ENCODE measurements at regions not wholly inside any gene's neighbourhood (a gene's known extent, or its start where the extent isn't known, plus 50 kb on each side); places are given as distances from the start of the nearest gene placed in this dataset.
"Not testable (repeated sequence)": the region's sequence is repeated elsewhere in the genome, so short reads cannot be mapped to it uniquely, and the experiment has no call there.

DNA sequence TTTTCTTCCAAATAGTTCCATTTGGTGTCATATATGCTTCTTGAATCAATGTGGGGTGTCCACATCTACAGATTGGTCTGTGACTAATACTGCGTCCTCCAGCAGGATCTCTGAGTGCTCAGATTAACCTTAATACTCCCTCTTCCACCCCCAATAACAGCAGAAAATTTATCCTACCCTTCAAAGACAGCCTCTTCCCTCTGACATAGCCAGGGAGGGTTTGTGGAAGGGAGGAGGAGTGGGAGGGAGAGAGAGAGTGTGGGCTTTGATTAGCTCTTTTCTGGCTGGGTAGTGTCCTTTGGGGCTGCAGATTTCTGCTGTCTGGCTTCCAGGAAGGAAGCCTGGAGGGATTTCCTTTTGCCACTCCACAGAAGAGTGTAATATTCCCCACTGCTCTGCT is 220.7 kb downstream of the TTC6 start:
- Histone ChIP-seq H3K4me3 (ENCODE audit: insufficient read depth in 1 of 2, low read depth in 1 of 2, low read length in 2 of 2) (no peak overlapping the region), H4K8ac (ENCODE audit: low read length) (no peak overlapping the region), H3K36me3 (ENCODE audit: control insufficient read depth in 1 of 2, insufficient read depth in 2 of 2, low read depth in 1 of 2, low read length in 2 of 2) (no peaks in the 10 kb centered on the region), H2BK12ac (ENCODE audit: low read length in 2 of 2) (peak overlapping the region in 1 of 2 experiments; percentile 16), H2BK15ac (ENCODE audit: low read depth, poor library complexity, severe bottlenecking) (no peak overlapping the region), H3K9ac (ENCODE audit: low read length) (no peak overlapping the region), H2AK5ac (ENCODE audit: low read length, severe bottlenecking) (no peak overlapping the region), H3K4ac (ENCODE audit: low read depth in 1 of 2, low read length in 2 of 2) (no peak overlapping the region), H3K23ac (ENCODE audit: low read length in 2 of 2) (no peak overlapping the region), H3K4me2 (ENCODE audit: low read length, poor library complexity, severe bottlenecking) (no peak overlapping the region), H3K18ac (ENCODE audit: low read depth in 1 of 2, low read length in 2 of 2) (peak overlapping the region in 1 of 2 experiments; percentile 40), H3K9me3 (ENCODE audit: control insufficient read depth, low read length) (no peaks in the 10 kb centered on the region), H3K4me1 (ENCODE audit: control insufficient read depth, insufficient read depth, low read depth, low read length) (no peaks in the 10 kb centered on the region), H3K27me3 (ENCODE audit: control insufficient read depth in 1 of 2, insufficient read depth in 1 of 2, low read length in 2 of 2) (no peaks in the 10 kb centered on the region), H3K27ac (ENCODE audit: low read length, poor library complexity, severe bottlenecking) (no peak overlapping the region), H2AFZ (ENCODE audit: low read depth, low read length) (no peak overlapping the region), H3K79me1 (replicated peaks; ENCODE audit: low read length, poor library complexity, severe bottlenecking) (no peaks in the 10 kb centered on the region), H3K14ac (ENCODE audit: low read length in 2 of 2) (no peak overlapping the region), H2BK120ac (ENCODE audit: low read depth, low read length) (no peak overlapping the region), H2BK5ac (ENCODE audit: low read depth, low read length, poor library complexity, severe bottlenecking) (no peak overlapping the region), H4K91ac (ENCODE audit: low read length) (no peak overlapping the region)
- DNase-seq, result no peak
- WGBS, result no CpG with 5 or more reads among the region's 1 CpG

GRCh38 chr14:37816743-37817295 is 221.4 kb downstream of the TTC6 start:
- no peak overlapping the region for H2BK12ac ChIP-seq (ENCODE audit: low read length in 2 of 2)
- no peaks in the 10 kb centered on the region for H3K9me3 ChIP-seq (ENCODE audit: control insufficient read depth, low read length)
- no peak overlapping the region for H3K27ac ChIP-seq (ENCODE audit: low read length, poor library complexity, severe bottlenecking)
- H3K4me1 ChIP-seq (ENCODE audit: control insufficient read depth, insufficient read depth, low read depth, low read length), result no peaks in the 10 kb centered on the region
- WGBS, result 69% methylated on average over 2 of the region's 4 CpGs
- no peak overlapping the region for H3K4ac ChIP-seq (ENCODE audit: low read depth in 1 of 2, low read length in 2 of 2)
- H4K91ac ChIP-seq (ENCODE audit: low read length), result no peak overlapping the region
- H3K23ac ChIP-seq (ENCODE audit: low read length in 2 of 2), result no peak overlapping the region
- no peak overlapping the region for H3K4me2 ChIP-seq (ENCODE audit: low read length, poor library complexity, severe bottlenecking)
- H3K79me1 ChIP-seq (replicated peaks; ENCODE audit: low read length, poor library complexity, severe bottlenecking), result no peaks in the 10 kb centered on the region
- no peak overlapping the region for H3K4me3 ChIP-seq (ENCODE audit: insufficient read depth in 1 of 2, low read depth in 1 of 2, low read length in 2 of 2)
- H3K9ac ChIP-seq (ENCODE audit: low read length), result no peak overlapping the region
- H3K27me3 ChIP-seq (ENCODE audit: control insufficient read depth in 1 of 2, insufficient read depth in 1 of 2, low read length in 2 of 2), result no peaks in the 10 kb centered on the region
- no peak overlapping the region for H3K18ac ChIP-seq (ENCODE audit: low read depth in 1 of 2, low read length in 2 of 2)
- H3K36me3 ChIP-seq (ENCODE audit: control insufficient read depth in 1 of 2, insufficient read depth in 2 of 2, low read depth in 1 of 2, low read length in 2 of 2), result no peaks in the 10 kb centered on the region
- no peak overlapping the region for H2BK5ac ChIP-seq (ENCODE audit: low read depth, low read length, poor library complexity, severe bottlenecking)
- H2BK120ac ChIP-seq (ENCODE audit: low read depth, low read length), result no peak overlapping the region
- no peak for DNase-seq
- no peak overlapping the region for H2BK15ac ChIP-seq (ENCODE audit: low read depth, poor library complexity, severe bottlenecking)
- H2AFZ ChIP-seq (ENCODE audit: low read depth, low read length), result no peak overlapping the region
- no peak overlapping the region for H4K8ac ChIP-seq (ENCODE audit: low read length)
- H2AK5ac ChIP-seq (ENCODE audit: low read length, severe bottlenecking), result no peak overlapping the region
- no peak overlapping the region for H3K14ac ChIP-seq (ENCODE audit: low read length in 2 of 2)

- no peak overlapping the region for H2AK5ac ChIP-seq (ENCODE audit: low read length, severe bottlenecking)
- H3K36me3 ChIP-seq (ENCODE audit: control insufficient read depth in 1 of 2, insufficient read depth in 2 of 2, low read depth in 1 of 2, low read length in 2 of 2), result no peaks in the 10 kb centered on the region
- DNase-seq, result peak; percentile 70
- no peak overlapping the region for H3K27ac ChIP-seq (ENCODE audit: low read length, poor library complexity, severe bottlenecking)
- no peak overlapping the region for H3K14ac ChIP-seq (ENCODE audit: low read length in 2 of 2)
- no peak overlapping the region for H4K8ac ChIP-seq (ENCODE audit: low read length)
- H3K4me2 ChIP-seq (ENCODE audit: low read length, poor library complexity, severe bottlenecking), result no peak overlapping the region
- H3K4me3 ChIP-seq (ENCODE audit: insufficient read depth in 1 of 2, low read depth in 1 of 2, low read length in 2 of 2), result no peak overlapping the region
- H3K9me3 ChIP-seq (ENCODE audit: control insufficient read depth, low read length), result no peaks in the 10 kb centered on the region
- H3K23ac ChIP-seq (ENCODE audit: low read length in 2 of 2), result no peak overlapping the region
- no peaks in the 10 kb centered on the region for H3K27me3 ChIP-seq (ENCODE audit: control insufficient read depth in 1 of 2, insufficient read depth in 1 of 2, low read length in 2 of 2)
- H2BK12ac ChIP-seq (ENCODE audit: low read length in 2 of 2), result no peak overlapping the region
- peak overlapping the region; percentile 41 for H3K9ac ChIP-seq (ENCODE audit: low read length)
- H2BK15ac ChIP-seq (ENCODE audit: low read depth, poor library complexity, severe bottlenecking), result no peak overlapping the region
- no peak overlapping the region for H2BK5ac ChIP-seq (ENCODE audit: low read depth, low read length, poor library complexity, severe bottlenecking)
- 78% methylated on average over 5 of the region's 8 CpGs for WGBS
- H2AFZ ChIP-seq (ENCODE audit: low read depth, low read length), result no peak overlapping the region
- no peak overlapping the region for H2BK120ac ChIP-seq (ENCODE audit: low read depth, low read length)
- no peak overlapping the region for H3K4ac ChIP-seq (ENCODE audit: low read depth in 1 of 2, low read length in 2 of 2)
- no peak overlapping the region for H4K91ac ChIP-seq (ENCODE audit: low read length)
- no peaks in the 10 kb centered on the region for H3K79me1 ChIP-seq (replicated peaks; ENCODE audit: low read length, poor library complexity, severe bottlenecking)
- H3K4me1 ChIP-seq (ENCODE audit: control insufficient read depth, insufficient read depth, low read depth, low read length), result no peaks in the 10 kb centered on the region
- H3K18ac ChIP-seq (ENCODE audit: low read depth in 1 of 2, low read length in 2 of 2), result no peak overlapping the region
Observed at GRCh38 chr14:37819155-37820015, 224.0 kb downstream of the TTC6 start.

GRCh38 chr14:37820810-37821209 is 225.4 kb downstream of the TTC6 start:
- not testable (repeated sequence) for H3K36me3 ChIP-seq (ENCODE audit: control insufficient read depth in 1 of 2, insufficient read depth in 2 of 2, low read depth in 1 of 2, low read length in 2 of 2); H4K8ac ChIP-seq (ENCODE audit: low read length); H3K9me3 ChIP-seq (ENCODE audit: control insufficient read depth, low read length); H2BK5ac ChIP-seq (ENCODE audit: low read depth, low read length, poor library complexity, severe bottlenecking); H2AK5ac ChIP-seq (ENCODE audit: low read length, severe bottlenecking); H3K4ac ChIP-seq (ENCODE audit: low read depth in 1 of 2, low read length in 2 of 2); H3K27ac ChIP-seq (ENCODE audit: low read length, poor library complexity, severe bottlenecking); H3K18ac ChIP-seq (ENCODE audit: low read depth in 1 of 2, low read length in 2 of 2); H3K27me3 ChIP-seq (ENCODE audit: control insufficient read depth in 1 of 2, insufficient read depth in 1 of 2, low read length in 2 of 2); H2BK15ac ChIP-seq (ENCODE audit: low read depth, poor library complexity, severe bottlenecking); H3K14ac ChIP-seq (ENCODE audit: low read length in 2 of 2); H3K79me1 ChIP-seq (replicated peaks; ENCODE audit: low read length, poor library complexity, severe bottlenecking); H3K4me1 ChIP-seq (ENCODE audit: control insufficient read depth, insufficient read depth, low read depth, low read length); H2BK12ac ChIP-seq (ENCODE audit: low read length in 2 of 2); H3K4me2 ChIP-seq (ENCODE audit: low read length, poor library complexity, severe bottlenecking); H3K9ac ChIP-seq (ENCODE audit: low read length); H2AFZ ChIP-seq (ENCODE audit: low read depth, low read length); DNase-seq; H2BK120ac ChIP-seq (ENCODE audit: low read depth, low read length); H4K91ac ChIP-seq (ENCODE audit: low read length); H3K4me3 ChIP-seq (ENCODE audit: insufficient read depth in 1 of 2, low read depth in 1 of 2, low read length in 2 of 2); H3K23ac ChIP-seq (ENCODE audit: low read length in 2 of 2)

Measured in mesenchymal stem cell (in vitro differentiated cells and primary cell).